ACC112 (cell line): ENCODE measurements at regions not wholly inside any gene's neighbourhood (a gene's known extent, or its start where the extent isn't known, plus 50 kb on each side); places are given as distances from the start of the nearest gene placed in this dataset.
A peak's percentile ranks its signal among the peaks of the same experiment; 100 is the strongest.

ENCODE experiments used
- H2AFZ ChIP-seq: fragments of 200-600 bp; sonication (generic); one replicate; pipeline ENCODE4 v1.6.0; 2017; ENCODE audit warnings: antibody characterized with exemption, low read length; ENCODE audit not compliant: unreplicated experiment
- H3K27ac ChIP-seq: fragments of 200-600 bp; sonication (generic); 2 replicates; pipeline ENCODE4 v1.5.1; 2014; ENCODE audit warnings: low read depth, mild to moderate bottlenecking, antibody characterized with exemption, low read length, moderate library complexity
- H3K27me3 ChIP-seq: fragments of 200-600 bp; sonication (generic); 2 replicates; pipeline ENCODE4 v1.6.1; 2014; ENCODE audit warnings: mild to moderate bottlenecking, antibody characterized with exemption, low read length, moderate library complexity, mixed read lengths; ENCODE audit not compliant: insufficient read depth
- H3K36me3 ChIP-seq: fragments of 200-600 bp; sonication (generic); 2 replicates; pipeline ENCODE4 v1.6.1; 2016; ENCODE audit warnings: mild to moderate bottlenecking, antibody characterized with exemption, low read length, moderate library complexity, mixed read lengths; ENCODE audit not compliant: insufficient read depth
- H3K4me1 ChIP-seq: fragments of 200-600 bp; sonication (generic); one replicate; pipeline ENCODE4 v1.6.1; 2016; ENCODE audit warnings: low read length, mixed read lengths; ENCODE audit not compliant: insufficient read depth, unreplicated experiment, control insufficient read depth
- H3K4me3 ChIP-seq: fragments of 200-600 bp; sonication (generic); 2 replicates; pipeline ENCODE4 v1.5.1; 2014; ENCODE audit warnings: mild to moderate bottlenecking, low read depth, low read length
- H3K79me2 ChIP-seq: fragments of 200-600 bp; sonication (generic); one replicate; pipeline ENCODE4 v1.6.0; 2016; ENCODE audit warnings: low read length; ENCODE audit not compliant: control insufficient read depth, unreplicated experiment, insufficient read depth

GRCh38 chr2:188898261-188898660 is 75.9 kb upstream of the COL3A1 start:
- H2AFZ ChIP-seq, result peak overlapping the region; percentile 72
- no peak overlapping the region for H3K4me3 ChIP-seq
- H3K27me3 ChIP-seq, result no peaks in the 10 kb centered on the region
- H3K4me1 ChIP-seq, result peaks cover 19% of the 10 kb centered on the region
- no peaks in the 10 kb centered on the region for H3K79me2 ChIP-seq
- H3K27ac ChIP-seq, result peak overlapping the region; percentile 50; the same call in 1 of the 2 replicates
- no peaks in the 10 kb centered on the region for H3K36me3 ChIP-seq

- no peak overlapping the region for H3K27ac ChIP-seq
Measured at GRCh38 chr2:188902901-188903491, 71.2 kb upstream of the COL3A1 start.

GRCh38 chr2:188903740-188904139 is 70.4 kb upstream of the COL3A1 start:
- Histone ChIP-seq H3K79me2 (no peaks in the 10 kb centered on the region), H2AFZ (no peak overlapping the region), H3K27ac (no peak overlapping the region)

More at GRCh38 chr2:188902901-188903491, 71.2 kb upstream of the COL3A1 start:
- no peaks in the 10 kb centered on the region for H3K36me3 ChIP-seq
- peak overlapping the region; percentile 66 for H2AFZ ChIP-seq
- H3K4me3 ChIP-seq, result no peak overlapping the region
- H3K27me3 ChIP-seq, result no peaks in the 10 kb centered on the region
- H3K79me2 ChIP-seq, result no peaks in the 10 kb centered on the region
- H3K4me1 ChIP-seq, result peaks cover 10% of the 10 kb centered on the region

GRCh38 chr2:188909036-188909435 is 65.1 kb upstream of the COL3A1 start:
- H3K4me3 ChIP-seq, result no peak overlapping the region
- no peaks in the 10 kb centered on the region for H3K36me3 ChIP-seq

More at GRCh38 chr2:188903740-188904139, 70.4 kb upstream of the COL3A1 start:
- Histone ChIP-seq H3K36me3 (no peaks in the 10 kb centered on the region), H3K27me3 (no peaks in the 10 kb centered on the region), H3K4me3 (no peak overlapping the region), H3K4me1 (peaks cover 6% of the 10 kb centered on the region)

GRCh38 chr2:188916736-188917135 is 57.4 kb upstream of the COL3A1 start:
- H3K27me3 ChIP-seq, result no peaks in the 10 kb centered on the region
- no peaks in the 10 kb centered on the region for H3K79me2 ChIP-seq
- H3K4me3 ChIP-seq, result no peak overlapping the region
- H3K36me3 ChIP-seq, result no peaks in the 10 kb centered on the region
- H3K4me1 ChIP-seq, result no peaks in the 10 kb centered on the region
- H3K27ac ChIP-seq, result no peak overlapping the region
- no peak overlapping the region for H2AFZ ChIP-seq

More at GRCh38 chr2:188909036-188909435, 65.1 kb upstream of the COL3A1 start:
- Histone ChIP-seq H2AFZ (no peak overlapping the region), H3K27ac (no peak overlapping the region), H3K79me2 (no peaks in the 10 kb centered on the region), H3K4me1 (no peaks in the 10 kb centered on the region), H3K27me3 (no peaks in the 10 kb centered on the region)

GRCh38 chr2:188917632-188918031 is 56.5 kb upstream of the COL3A1 start:
- no peaks in the 10 kb centered on the region for H3K36me3 ChIP-seq
- H3K79me2 ChIP-seq, result no peaks in the 10 kb centered on the region
- no peaks in the 10 kb centered on the region for H3K27me3 ChIP-seq
- H3K4me1 ChIP-seq, result no peaks in the 10 kb centered on the region
- no peak overlapping the region for H2AFZ ChIP-seq
- H3K4me3 ChIP-seq, result no peak overlapping the region
- H3K27ac ChIP-seq, result no peak overlapping the region

- no peak overlapping the region for H2AFZ ChIP-seq
- no peaks in the 10 kb centered on the region for H3K4me1 ChIP-seq
- no peaks in the 10 kb centered on the region for H3K36me3 ChIP-seq
- H3K27me3 ChIP-seq, result no peaks in the 10 kb centered on the region
- H3K4me3 ChIP-seq, result no peak overlapping the region
- H3K79me2 ChIP-seq, result no peaks in the 10 kb centered on the region
- H3K27ac ChIP-seq, result no peak overlapping the region
Measured at GRCh38 chr2:188919824-188920223, 54.3 kb upstream of the COL3A1 start.

GRCh38 chr2:188922191-188922590 is 52.0 kb upstream of the COL3A1 start:
- no peak overlapping the region for H3K4me3 ChIP-seq
- no peaks in the 10 kb centered on the region for H3K36me3 ChIP-seq
- no peaks in the 10 kb centered on the region for H3K27me3 ChIP-seq
- H3K79me2 ChIP-seq, result no peaks in the 10 kb centered on the region
- H3K4me1 ChIP-seq, result no peaks in the 10 kb centered on the region
- no peak overlapping the region for H3K27ac ChIP-seq
- H2AFZ ChIP-seq, result no peak overlapping the region
